ENCODE measurements at regions not wholly inside any gene's neighbourhood (a gene's known extent, or its start where the extent isn't known, plus 50 kb on each side); places are given as distances from the start of the nearest gene placed in this dataset.

DNA sequence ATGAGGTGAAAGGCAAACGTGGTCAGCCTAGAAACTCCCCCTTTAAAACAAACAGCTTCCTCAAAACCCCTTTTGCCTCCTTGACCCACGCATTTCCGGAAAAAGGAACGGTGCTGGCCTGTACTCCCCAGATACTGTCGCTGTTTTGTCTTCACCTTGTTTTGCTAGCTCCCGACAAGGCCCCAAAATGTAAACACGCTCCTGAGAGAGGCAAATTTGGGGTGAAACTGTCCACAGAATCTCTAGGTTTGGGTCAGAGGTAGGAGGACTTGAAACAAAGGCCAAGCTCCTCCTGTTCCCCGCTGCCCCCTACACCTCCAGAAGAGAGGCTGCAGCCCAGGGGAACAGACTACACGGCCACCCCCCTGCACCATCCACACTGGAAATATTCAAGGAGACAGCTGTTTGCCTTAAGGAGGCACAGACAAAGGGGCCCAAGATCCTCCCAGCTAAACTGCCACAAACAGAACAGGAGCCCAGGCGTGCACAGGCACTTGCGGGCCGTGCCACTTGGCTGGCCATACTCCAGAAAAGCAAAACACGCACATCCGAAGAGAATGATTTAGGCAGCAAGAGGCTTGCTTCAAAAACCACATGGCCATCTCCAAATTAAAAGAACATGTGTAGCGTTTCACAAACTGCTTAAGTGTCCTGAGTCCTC lies 160.5 kb upstream of the GRK3 start:
- TF ChIP-seq POLR2AphosphoS5 (IDR thresholded peaks at IDR 0.05; ENCODE audit: insufficient read depth in 1 of 2, low read depth in 1 of 2) = no peak
- TF ChIP-seq, protein P1, sequence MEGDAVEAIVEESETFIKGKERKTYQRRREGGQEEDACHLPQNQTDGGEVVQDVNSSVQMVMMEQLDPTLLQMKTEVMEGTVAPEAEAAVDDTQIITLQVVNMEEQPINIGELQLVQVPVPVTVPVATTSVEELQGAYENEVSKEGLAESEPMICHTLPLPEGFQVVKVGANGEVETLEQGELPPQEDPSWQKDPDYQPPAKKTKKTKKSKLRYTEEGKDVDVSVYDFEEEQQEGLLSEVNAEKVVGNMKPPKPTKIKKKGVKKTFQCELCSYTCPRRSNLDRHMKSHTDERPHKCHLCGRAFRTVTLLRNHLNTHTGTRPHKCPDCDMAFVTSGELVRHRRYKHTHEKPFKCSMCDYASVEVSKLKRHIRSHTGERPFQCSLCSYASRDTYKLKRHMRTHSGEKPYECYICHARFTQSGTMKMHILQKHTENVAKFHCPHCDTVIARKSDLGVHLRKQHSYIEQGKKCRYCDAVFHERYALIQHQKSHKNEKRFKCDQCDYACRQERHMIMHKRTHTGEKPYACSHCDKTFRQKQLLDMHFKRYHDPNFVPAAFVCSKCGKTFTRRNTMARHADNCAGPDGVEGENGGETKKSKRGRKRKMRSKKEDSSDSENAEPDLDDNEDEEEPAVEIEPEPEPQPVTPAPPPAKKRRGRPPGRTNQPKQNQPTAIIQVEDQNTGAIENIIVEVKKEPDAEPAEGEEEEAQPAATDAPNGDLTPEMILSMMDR (IDR thresholded peaks at IDR 0.05) = no peak

Data from vagina (tissue), 2 donors.